ENCODE measurements at regions not wholly inside any gene's neighbourhood (a gene's known extent, or its start where the extent isn't known, plus 50 kb on each side); places are given as distances from the start of the nearest gene placed in this dataset.

DNA sequence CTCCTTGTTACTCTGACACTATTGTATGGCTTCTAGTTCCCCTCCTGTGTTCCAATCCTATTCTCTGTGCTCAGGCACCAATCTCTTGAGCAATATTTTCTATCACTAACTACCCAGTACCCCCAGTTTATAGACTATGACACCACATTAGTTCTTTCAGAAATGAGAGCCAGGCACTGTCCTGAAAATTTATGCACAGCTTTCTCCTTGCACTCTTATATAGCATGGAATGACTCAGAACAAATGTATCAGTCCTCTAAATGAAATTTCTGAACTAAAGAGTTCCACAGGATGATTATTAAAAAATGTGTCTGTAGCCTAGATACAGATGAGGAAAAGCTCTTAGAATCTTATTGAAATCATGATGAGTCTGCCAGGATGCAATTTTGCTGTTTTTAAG lies 489.9 kb downstream of the XPNPEP1 start:
- DNase-seq (ENCODE audit: low spot score) (no peak), ATAC-seq (no peak)
- Mint-ChIP-seq H3K36me3 (ENCODE audit: low read depth) (no peaks in the 10 kb centered on the region), H3K27me3 (ENCODE audit: insufficient read depth, low read depth, poor library complexity) (no peaks in the 10 kb centered on the region), H3K4me1 (no peaks in the 10 kb centered on the region; the same call in 2 of the 3 replicates), H3K9me3 (no peaks in the 10 kb centered on the region), H3K4me3 (no peak overlapping the region), H3K27ac (no peak overlapping the region)
- H2AFZ ChIP-seq, result no peak overlapping the region
- no peaks in the 10 kb centered on the region for H4K20me1 ChIP-seq (replicated peaks; ENCODE audit: insufficient read depth)
- TF ChIP-seq STAT1 (IDR thresholded peaks at IDR 0.05; ENCODE audit: unreplicated experiment) (no peak), ZNF114 (CRISPR knock-in tag; IDR thresholded peaks at IDR 0.05) (no peak), NANOG (IDR thresholded peaks at IDR 0.05; ENCODE audit: borderline replicate concordance) (no peak), ZNF462 (CRISPR knock-in tag; IDR thresholded peaks at IDR 0.05) (no peak), POLR2AphosphoS5 (IDR thresholded peaks at IDR 0.05; ENCODE audit: low read depth) (no peak), JUNB (IDR thresholded peaks at IDR 0.05; ENCODE audit: unreplicated experiment) (no peak), EZH2 (IDR thresholded peaks at IDR 0.05; ENCODE audit: low read depth, unreplicated experiment) (no peak), EZH2phosphoT487 (IDR thresholded peaks at IDR 0.05; ENCODE audit: unreplicated experiment) (no peak), CREB1 (CRISPR knock-in tag; IDR thresholded peaks at IDR 0.05; ENCODE audit: low read depth) (no peak), REST (IDR thresholded peaks at IDR 0.05; ENCODE audit: unreplicated experiment) (no peak), ZNF331 (CRISPR knock-in tag; IDR thresholded peaks at IDR 0.05; ENCODE audit: low read depth) (no peak)
- TF ChIP-seq, protein P1, sequence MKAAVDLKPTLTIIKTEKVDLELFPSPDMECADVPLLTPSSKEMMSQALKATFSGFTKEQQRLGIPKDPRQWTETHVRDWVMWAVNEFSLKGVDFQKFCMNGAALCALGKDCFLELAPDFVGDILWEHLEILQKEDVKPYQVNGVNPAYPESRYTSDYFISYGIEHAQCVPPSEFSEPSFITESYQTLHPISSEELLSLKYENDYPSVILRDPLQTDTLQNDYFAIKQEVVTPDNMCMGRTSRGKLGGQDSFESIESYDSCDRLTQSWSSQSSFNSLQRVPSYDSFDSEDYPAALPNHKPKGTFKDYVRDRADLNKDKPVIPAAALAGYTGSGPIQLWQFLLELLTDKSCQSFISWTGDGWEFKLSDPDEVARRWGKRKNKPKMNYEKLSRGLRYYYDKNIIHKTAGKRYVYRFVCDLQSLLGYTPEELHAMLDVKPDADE (IDR thresholded peaks at IDR 0.05), result no peak
- TF ChIP-seq, protein P2, sequence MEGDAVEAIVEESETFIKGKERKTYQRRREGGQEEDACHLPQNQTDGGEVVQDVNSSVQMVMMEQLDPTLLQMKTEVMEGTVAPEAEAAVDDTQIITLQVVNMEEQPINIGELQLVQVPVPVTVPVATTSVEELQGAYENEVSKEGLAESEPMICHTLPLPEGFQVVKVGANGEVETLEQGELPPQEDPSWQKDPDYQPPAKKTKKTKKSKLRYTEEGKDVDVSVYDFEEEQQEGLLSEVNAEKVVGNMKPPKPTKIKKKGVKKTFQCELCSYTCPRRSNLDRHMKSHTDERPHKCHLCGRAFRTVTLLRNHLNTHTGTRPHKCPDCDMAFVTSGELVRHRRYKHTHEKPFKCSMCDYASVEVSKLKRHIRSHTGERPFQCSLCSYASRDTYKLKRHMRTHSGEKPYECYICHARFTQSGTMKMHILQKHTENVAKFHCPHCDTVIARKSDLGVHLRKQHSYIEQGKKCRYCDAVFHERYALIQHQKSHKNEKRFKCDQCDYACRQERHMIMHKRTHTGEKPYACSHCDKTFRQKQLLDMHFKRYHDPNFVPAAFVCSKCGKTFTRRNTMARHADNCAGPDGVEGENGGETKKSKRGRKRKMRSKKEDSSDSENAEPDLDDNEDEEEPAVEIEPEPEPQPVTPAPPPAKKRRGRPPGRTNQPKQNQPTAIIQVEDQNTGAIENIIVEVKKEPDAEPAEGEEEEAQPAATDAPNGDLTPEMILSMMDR (conservative IDR thresholded peaks at IDR 0.05; ENCODE audit: low read depth in 2 of 2), result no peak
- H3K4me1 ChIP-seq (ENCODE audit: insufficient read depth), result no peaks in the 10 kb centered on the region
- no peaks in the 10 kb centered on the region for H3K36me3 ChIP-seq (ENCODE audit: insufficient read depth)
- no peaks in the 10 kb centered on the region for H3K27me3 ChIP-seq (ENCODE audit: insufficient read depth)
- H3K9me2 ChIP-seq (ENCODE audit: insufficient read depth), result no peaks in the 10 kb centered on the region
- no peak overlapping the region for H3K27ac ChIP-seq (ENCODE audit: low read depth)
- H3K4me2 ChIP-seq, result no peak overlapping the region
- H3K4me3 ChIP-seq, result no peak overlapping the region
- H3K79me2 ChIP-seq (replicated peaks; ENCODE audit: insufficient read depth), result no peaks in the 10 kb centered on the region
- no peaks in the 10 kb centered on the region for H3F3A ChIP-seq (replicated peaks; ENCODE audit: low read depth)

Measured in GM23338 (cell line).